ENCODE measurements at regions not wholly inside any gene's neighbourhood (a gene's known extent, or its start where the extent isn't known, plus 50 kb on each side); places are given as distances from the start of the nearest gene placed in this dataset.

- intact Hi-C loops (cut with DNase I), result no loop called here
- Histone ChIP-seq H3K9me3 (ENCODE audit: control insufficient read depth in 2 of 3, insufficient read depth in 1 of 3, low read length in 3 of 3) (no peaks in the 10 kb centered on the region), H3K4me3 (ENCODE audit: low read length in 3 of 3) (no peak overlapping the region), H3K27ac (ENCODE audit: low read depth in 2 of 2, low read length in 2 of 2) (no peak overlapping the region), H3K27me3 (ENCODE audit: control insufficient read depth, insufficient read depth, low read length) (no peaks in the 10 kb centered on the region), H3K9ac (ENCODE audit: low read length in 3 of 3) (no peak overlapping the region), H3K4me1 (ENCODE audit: control insufficient read depth in 2 of 3, insufficient read depth in 2 of 3, low read depth in 1 of 3, low read length in 3 of 3) (no peaks in the 10 kb centered on the region), H3K36me3 (ENCODE audit: control insufficient read depth in 2 of 3, insufficient read depth in 3 of 3, low read length in 3 of 3) (no peaks in the 10 kb centered on the region)
- FAIRE-seq (no peak), DNase-seq (no peak)
- no peak for TF ChIP-seq CTCF (IDR thresholded peaks at IDR 0.05; ENCODE audit: borderline replicate concordance, extremely low read depth, insufficient read depth)
Measured at GRCh38 chr18:4751523-4751922, 296.4 kb upstream of the DLGAP1 start.

DNA sequence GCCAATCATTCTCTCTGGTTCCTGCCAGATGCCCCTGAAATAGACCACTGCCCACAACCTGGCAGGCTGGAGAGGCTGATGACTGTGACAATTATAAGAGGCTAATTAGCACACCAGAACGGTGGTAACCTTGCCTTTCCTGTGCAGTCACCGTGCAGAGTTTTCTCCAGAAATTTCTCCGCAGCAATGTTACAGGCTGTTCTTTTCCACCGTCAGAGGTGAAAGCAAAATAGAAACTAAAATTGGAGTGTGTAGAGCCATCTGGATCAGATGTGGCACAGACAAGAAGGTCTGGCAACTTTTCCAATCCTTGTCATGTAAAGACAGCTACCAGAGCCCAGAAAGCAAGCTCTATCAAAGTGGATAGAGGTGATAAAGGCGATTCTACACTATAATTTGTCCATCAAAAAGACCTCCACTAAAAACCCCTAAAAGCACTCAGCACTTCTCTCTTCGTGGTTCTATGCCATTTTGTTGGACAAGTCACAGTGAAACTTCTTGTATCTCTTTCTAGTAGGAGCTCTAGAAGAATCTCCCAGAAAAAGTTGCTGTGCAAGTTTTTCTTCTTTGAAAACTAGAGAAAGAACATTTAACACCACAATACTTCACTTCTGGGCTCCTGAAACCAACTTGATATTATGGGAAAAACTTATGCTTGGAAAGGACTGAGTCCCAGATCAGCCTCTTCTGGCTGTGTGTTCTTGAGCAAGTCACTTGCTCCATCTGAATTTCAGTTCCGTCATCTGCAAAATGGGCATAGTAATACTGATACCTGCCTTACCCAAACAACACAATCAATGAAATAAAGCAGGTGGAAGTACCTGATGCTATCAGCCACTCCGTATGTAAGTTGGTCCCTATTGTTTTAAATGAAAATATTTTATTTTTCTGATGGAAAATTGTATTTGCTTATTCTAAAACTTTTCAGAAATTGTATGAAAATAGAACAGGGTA is 295.6 kb upstream of the DLGAP1 start:
- DNase-seq, result peak in 1 of 5 donors; percentile 2
- Histone ChIP-seq H3K27me3 (ENCODE audit: control insufficient read depth, insufficient read depth, low read length) (no peaks in the 10 kb centered on the region), H3K4me1 (ENCODE audit: control insufficient read depth in 2 of 3, insufficient read depth in 2 of 3, low read depth in 1 of 3, low read length in 3 of 3) (no peaks in the 10 kb centered on the region), H3K9ac (ENCODE audit: low read length in 3 of 3) (no peak overlapping the region), H3K4me3 (ENCODE audit: low read length in 3 of 3) (no peak overlapping the region), H3K36me3 (ENCODE audit: control insufficient read depth in 2 of 3, insufficient read depth in 3 of 3, low read length in 3 of 3) (no peaks in the 10 kb centered on the region), H3K9me3 (ENCODE audit: control insufficient read depth in 2 of 3, insufficient read depth in 1 of 3, low read length in 3 of 3) (no peaks in the 10 kb centered on the region), H3K27ac (ENCODE audit: low read depth in 2 of 2, low read length in 2 of 2) (no peak overlapping the region)
- no peak for TF ChIP-seq CTCF (IDR thresholded peaks at IDR 0.05; ENCODE audit: borderline replicate concordance, extremely low read depth, insufficient read depth)
- intact Hi-C loops (cut with DNase I), result no loop called here
- FAIRE-seq, result no peak

- Histone ChIP-seq H3K9me3 (ENCODE audit: control insufficient read depth in 2 of 3, insufficient read depth in 1 of 3, low read length in 3 of 3) (peaks cover 0 to 1% (median 0%) of the 10 kb centered on the region in 3 donors), H3K4me3 (ENCODE audit: low read length in 3 of 3) (no peak overlapping the region), H3K9ac (ENCODE audit: low read length in 3 of 3) (no peak overlapping the region), H3K4me1 (ENCODE audit: control insufficient read depth in 2 of 3, insufficient read depth in 2 of 3, low read depth in 1 of 3, low read length in 3 of 3) (no peaks in the 10 kb centered on the region), H3K27ac (ENCODE audit: low read depth in 2 of 2, low read length in 2 of 2) (no peak overlapping the region), H3K36me3 (ENCODE audit: control insufficient read depth in 2 of 3, insufficient read depth in 3 of 3, low read length in 3 of 3) (no peaks in the 10 kb centered on the region), H3K27me3 (ENCODE audit: control insufficient read depth, insufficient read depth, low read length) (no peaks in the 10 kb centered on the region)
- FAIRE-seq, result no peak
- DNase-seq, result peak in 2 of 5 donors; percentile 26 to 29
- intact Hi-C loops (cut with DNase I), result no loop called here
- TF ChIP-seq CTCF (IDR thresholded peaks at IDR 0.05; ENCODE audit: borderline replicate concordance, extremely low read depth, insufficient read depth), result no peak
Measured at GRCh38 chr18:4748975-4749374, 293.9 kb upstream of the DLGAP1 start.
